Muscle of leg (tissue), 3 donors: ENCODE measurements at regions not wholly inside any gene's neighbourhood (a gene's known extent, or its start where the extent isn't known, plus 50 kb on each side); places are given as distances from the start of the nearest gene placed in this dataset.

Experiments used
- DNase-seq: peaks from one replicate; pipeline ENCODE4 v3.0.0; 2013
- H3K27ac ChIP-seq: one replicate; pipeline ENCODE4 v1.5.1; 2013; ENCODE audit warnings: mild to moderate bottlenecking, low read length, control low read depth
- H3K27me3 ChIP-seq: one replicate; pipeline ENCODE4 v1.6.1; 2013; ENCODE audit warnings: low read length; ENCODE audit not compliant: control insufficient read depth, insufficient read depth
- H3K36me3 ChIP-seq: one replicate; pipeline ENCODE4 v1.6.1; 2013; ENCODE audit warnings: low read length; ENCODE audit not compliant: control insufficient read depth, insufficient read depth
- H3K4me1 ChIP-seq: one replicate; pipeline ENCODE4 v1.6.1; 2013; ENCODE audit warnings: low read length; ENCODE audit not compliant: control insufficient read depth, insufficient read depth
- H3K4me3 ChIP-seq: one replicate; pipeline ENCODE4 v1.5.1; 2013; ENCODE audit warnings: low read length, control low read depth
- H3K9me3 ChIP-seq: replicated peaks from 2 replicates; pipeline ENCODE4 v1.6.1; 2013; ENCODE audit warnings: low read depth, low read length; ENCODE audit not compliant: control insufficient read depth
- WGBS: methylation state at CpG from one replicate; pipeline ENCODE4 v1.1.5; 2013; ENCODE audit warnings: missing lambda C conversion rate; ENCODE audit not compliant: insufficient coverage; 5-methylcytosine and 5-hydroxymethylcytosine counted together

- Histone ChIP-seq H3K27me3 (no peaks in the 10 kb centered on the region), H3K9me3 (no peaks in the 10 kb centered on the region), H3K4me3 (no peak overlapping the region), H3K36me3 (no peaks in the 10 kb centered on the region), H3K27ac (peak overlapping the region; percentile 16), H3K4me1 (peaks cover 14% of the 10 kb centered on the region)
- DNase-seq, result peak; percentile 66
- 75% methylated on average over 4 of the region's 7 CpGs for WGBS
These were observed 429.6 kb downstream of the ARHGEF28 start for GRCh38 chr5:74055486-74056106.

- peaks cover 14% of the 10 kb centered on the region for H3K4me1 ChIP-seq
- H3K4me3 ChIP-seq, result no peak overlapping the region
- no CpG with 5 or more reads among the region's 5 CpGs for WGBS
- no peaks in the 10 kb centered on the region for H3K36me3 ChIP-seq
- no peaks in the 10 kb centered on the region for H3K9me3 ChIP-seq
- no peaks in the 10 kb centered on the region for H3K27me3 ChIP-seq
- DNase-seq, result peak; percentile 56
- peak overlapping the region; percentile 32 for H3K27ac ChIP-seq
These were observed 428.8 kb downstream of the ARHGEF28 start for GRCh38 chr5:74054641-74055421.

- WGBS, result no CpG with 5 or more reads among the region's 5 CpGs
- H3K27me3 ChIP-seq, result no peaks in the 10 kb centered on the region
- no peaks in the 10 kb centered on the region for H3K9me3 ChIP-seq
- H3K4me1 ChIP-seq, result peaks cover 14% of the 10 kb centered on the region
- no peaks in the 10 kb centered on the region for H3K36me3 ChIP-seq
- DNase-seq, result no peak
- H3K27ac ChIP-seq, result peak overlapping the region; percentile 32
- H3K4me3 ChIP-seq, result no peak overlapping the region
These were observed 428.1 kb downstream of the ARHGEF28 start for GRCh38 chr5:74054139-74054538.

- DNase-seq, result peak; percentile 83
- no peaks in the 10 kb centered on the region for H3K9me3 ChIP-seq
- H3K36me3 ChIP-seq, result no peaks in the 10 kb centered on the region
- no peak overlapping the region for H3K4me3 ChIP-seq
- H3K27me3 ChIP-seq, result no peaks in the 10 kb centered on the region
- WGBS, result 64% methylated on average over 2 of the region's 7 CpGs
- H3K27ac ChIP-seq, result no peak overlapping the region
- H3K4me1 ChIP-seq, result peaks cover 14% of the 10 kb centered on the region
These were observed 426.6 kb downstream of the ARHGEF28 start for GRCh38 chr5:74052441-74053221.

GRCh38 chr5:74051076-74051475 is 425.1 kb downstream of the ARHGEF28 start:
- peaks cover 9% of the 10 kb centered on the region for H3K4me1 ChIP-seq
- WGBS, result 88% methylated on average over 1 of the region's 2 CpGs
- DNase-seq, result no peak
- H3K4me3 ChIP-seq, result no peak overlapping the region
- no peak overlapping the region for H3K27ac ChIP-seq
- no peaks in the 10 kb centered on the region for H3K36me3 ChIP-seq
- H3K27me3 ChIP-seq, result no peaks in the 10 kb centered on the region
- no peaks in the 10 kb centered on the region for H3K9me3 ChIP-seq

- no peak for DNase-seq
- H3K36me3 ChIP-seq, result no peaks in the 10 kb centered on the region
- no peak overlapping the region for H3K27ac ChIP-seq
- no peak overlapping the region for H3K4me3 ChIP-seq
- no peaks in the 10 kb centered on the region for H3K9me3 ChIP-seq
- peaks cover 12% of the 10 kb centered on the region for H3K4me1 ChIP-seq
- H3K27me3 ChIP-seq, result no peaks in the 10 kb centered on the region
- WGBS, result no CpG with 5 or more reads among the region's 5 CpGs
These were observed 418.9 kb downstream of the ARHGEF28 start for GRCh38 chr5:74044936-74045335.

GRCh38 chr5:74042959-74043358 is 417.0 kb downstream of the ARHGEF28 start:
- H3K4me1 ChIP-seq, result peaks cover 23% of the 10 kb centered on the region
- H3K4me3 ChIP-seq, result no peak overlapping the region
- 41% methylated on average over 4 of the region's 4 CpGs for WGBS
- no peaks in the 10 kb centered on the region for H3K36me3 ChIP-seq
- H3K9me3 ChIP-seq, result no peaks in the 10 kb centered on the region
- no peaks in the 10 kb centered on the region for H3K27me3 ChIP-seq
- no peak overlapping the region for H3K27ac ChIP-seq
- no peak for DNase-seq

- Histone ChIP-seq H3K4me1 (peaks cover 23% of the 10 kb centered on the region), H3K36me3 (no peaks in the 10 kb centered on the region), H3K27ac (no peak overlapping the region), H3K9me3 (no peaks in the 10 kb centered on the region), H3K4me3 (no peak overlapping the region), H3K27me3 (no peaks in the 10 kb centered on the region)
- 76% methylated on average over 5 of the region's 7 CpGs for WGBS
- DNase-seq, result no peak
These were observed 416.6 kb downstream of the ARHGEF28 start for GRCh38 chr5:74042559-74042958.

GRCh38 chr5:74041913-74042312 is 415.9 kb downstream of the ARHGEF28 start:
- Histone ChIP-seq H3K4me1 (peaks cover 23% of the 10 kb centered on the region), H3K27ac (no peak overlapping the region), H3K4me3 (no peak overlapping the region), H3K27me3 (no peaks in the 10 kb centered on the region), H3K9me3 (no peaks in the 10 kb centered on the region), H3K36me3 (no peaks in the 10 kb centered on the region)
- DNase-seq, result no peak

GRCh38 chr5:74040811-74041491 is 415.0 kb downstream of the ARHGEF28 start:
- H3K4me3 ChIP-seq, result no peak overlapping the region
- peak overlapping the region; percentile 32 for H3K27ac ChIP-seq
- H3K9me3 ChIP-seq, result no peaks in the 10 kb centered on the region
- no peak for DNase-seq
- no peaks in the 10 kb centered on the region for H3K36me3 ChIP-seq
- peaks cover 23% of the 10 kb centered on the region for H3K4me1 ChIP-seq
- 39% methylated on average over 4 of the region's 5 CpGs for WGBS
- H3K27me3 ChIP-seq, result no peaks in the 10 kb centered on the region
